GM12873 (cell line): ENCODE measurements at regions not wholly inside any gene's neighbourhood (a gene's known extent, or its start where the extent isn't known, plus 50 kb on each side); places are given as distances from the start of the nearest gene placed in this dataset.

Experiments used
- TF ChIP-seq, protein P1 (sequence below): IDR thresholded peaks from 2 replicates; pipeline ENCODE4 v1.5.1; 2012; ENCODE audit warnings: low read depth, mild to moderate bottlenecking, moderate library complexity, low read length, control low read depth; ENCODE audit not compliant: insufficient read depth; ENCODE audit errors: missing control alignments

DNA sequence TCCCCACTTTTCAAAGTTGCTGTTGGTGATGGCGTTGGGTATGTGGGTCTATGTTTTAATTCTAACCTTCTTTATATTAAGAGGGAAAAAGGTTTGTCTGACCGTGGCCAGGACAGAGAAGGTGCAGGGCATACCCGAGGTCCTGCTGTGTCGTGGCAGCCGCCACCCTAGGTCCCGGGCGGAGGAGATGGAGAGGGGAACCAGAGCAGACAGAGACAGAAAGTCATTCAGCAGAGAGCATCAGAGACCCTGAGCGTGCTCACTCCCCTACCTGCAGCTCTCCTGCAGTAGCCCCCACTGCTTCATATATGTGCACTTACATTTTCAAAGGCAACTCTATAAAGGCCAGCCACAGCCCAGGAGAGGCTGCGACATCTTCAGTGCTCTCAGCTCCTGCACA lies 327.2 kb upstream of the TNRC6C start:
- TF ChIP-seq, protein P1, sequence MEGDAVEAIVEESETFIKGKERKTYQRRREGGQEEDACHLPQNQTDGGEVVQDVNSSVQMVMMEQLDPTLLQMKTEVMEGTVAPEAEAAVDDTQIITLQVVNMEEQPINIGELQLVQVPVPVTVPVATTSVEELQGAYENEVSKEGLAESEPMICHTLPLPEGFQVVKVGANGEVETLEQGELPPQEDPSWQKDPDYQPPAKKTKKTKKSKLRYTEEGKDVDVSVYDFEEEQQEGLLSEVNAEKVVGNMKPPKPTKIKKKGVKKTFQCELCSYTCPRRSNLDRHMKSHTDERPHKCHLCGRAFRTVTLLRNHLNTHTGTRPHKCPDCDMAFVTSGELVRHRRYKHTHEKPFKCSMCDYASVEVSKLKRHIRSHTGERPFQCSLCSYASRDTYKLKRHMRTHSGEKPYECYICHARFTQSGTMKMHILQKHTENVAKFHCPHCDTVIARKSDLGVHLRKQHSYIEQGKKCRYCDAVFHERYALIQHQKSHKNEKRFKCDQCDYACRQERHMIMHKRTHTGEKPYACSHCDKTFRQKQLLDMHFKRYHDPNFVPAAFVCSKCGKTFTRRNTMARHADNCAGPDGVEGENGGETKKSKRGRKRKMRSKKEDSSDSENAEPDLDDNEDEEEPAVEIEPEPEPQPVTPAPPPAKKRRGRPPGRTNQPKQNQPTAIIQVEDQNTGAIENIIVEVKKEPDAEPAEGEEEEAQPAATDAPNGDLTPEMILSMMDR, result no peak

DNA sequence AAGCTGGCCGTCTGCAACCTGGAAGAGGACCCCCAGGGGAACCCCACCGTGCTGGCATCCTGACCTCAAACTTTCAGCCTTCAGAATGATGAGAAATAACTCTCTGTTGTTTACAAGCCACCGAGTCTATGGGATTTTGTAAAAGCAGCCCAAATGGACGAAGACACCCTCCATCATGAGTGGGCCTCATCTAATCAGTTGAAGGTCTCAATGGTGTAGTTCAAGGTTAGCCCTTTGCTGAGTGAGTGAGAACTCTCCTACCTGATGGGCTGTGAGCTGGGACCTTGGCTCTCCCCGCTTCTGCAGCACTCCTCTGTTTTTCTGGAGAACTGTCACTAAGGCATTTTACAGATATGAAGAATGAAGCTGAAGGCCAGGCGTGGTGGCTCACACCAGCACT lies 325.9 kb upstream of the TNRC6C start:
- TF ChIP-seq, protein P1, result no peak

DNA sequence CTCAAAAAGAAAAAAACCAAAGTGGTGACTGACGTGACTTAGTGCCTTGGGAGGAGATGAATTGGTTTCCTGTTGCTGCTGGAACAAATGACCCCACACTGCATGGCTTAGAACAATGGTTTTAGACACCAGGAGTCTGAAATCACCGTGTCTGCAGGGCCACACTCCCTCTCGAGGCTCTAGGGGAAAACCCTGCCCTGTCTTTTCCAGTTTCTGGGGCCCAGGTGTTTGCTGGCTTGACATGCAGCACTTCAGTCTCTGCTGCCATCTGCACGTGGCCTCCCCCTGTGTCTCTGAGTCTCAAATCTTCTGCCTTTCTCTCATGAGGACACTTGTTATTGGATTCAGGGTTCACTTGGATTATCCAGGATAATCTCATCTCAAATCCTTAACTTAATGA lies 323.8 kb upstream of the TNRC6C start:
- TF ChIP-seq, protein P1, result no peak

DNA sequence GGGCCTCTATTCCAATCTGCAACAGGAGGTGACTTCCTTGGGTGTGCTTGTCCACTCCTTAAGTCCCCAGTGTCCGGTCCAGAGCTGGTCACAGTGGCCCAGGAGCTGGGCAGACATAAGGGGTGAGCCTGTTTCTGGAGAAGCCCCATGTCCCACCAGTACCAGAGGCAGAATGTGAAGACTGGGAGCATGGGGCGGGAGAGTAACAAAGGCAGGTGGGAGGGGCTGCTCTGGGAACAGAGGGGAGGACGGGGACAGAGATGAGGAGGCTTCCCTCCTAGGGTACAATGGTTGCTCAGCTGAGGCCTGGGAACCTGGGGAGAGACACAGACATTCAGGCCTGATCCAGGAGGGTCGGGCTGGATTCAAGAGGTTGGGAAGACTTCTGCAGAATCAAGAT lies 323.3 kb upstream of the TNRC6C start:
- TF ChIP-seq, protein P1, result no peak

DNA sequence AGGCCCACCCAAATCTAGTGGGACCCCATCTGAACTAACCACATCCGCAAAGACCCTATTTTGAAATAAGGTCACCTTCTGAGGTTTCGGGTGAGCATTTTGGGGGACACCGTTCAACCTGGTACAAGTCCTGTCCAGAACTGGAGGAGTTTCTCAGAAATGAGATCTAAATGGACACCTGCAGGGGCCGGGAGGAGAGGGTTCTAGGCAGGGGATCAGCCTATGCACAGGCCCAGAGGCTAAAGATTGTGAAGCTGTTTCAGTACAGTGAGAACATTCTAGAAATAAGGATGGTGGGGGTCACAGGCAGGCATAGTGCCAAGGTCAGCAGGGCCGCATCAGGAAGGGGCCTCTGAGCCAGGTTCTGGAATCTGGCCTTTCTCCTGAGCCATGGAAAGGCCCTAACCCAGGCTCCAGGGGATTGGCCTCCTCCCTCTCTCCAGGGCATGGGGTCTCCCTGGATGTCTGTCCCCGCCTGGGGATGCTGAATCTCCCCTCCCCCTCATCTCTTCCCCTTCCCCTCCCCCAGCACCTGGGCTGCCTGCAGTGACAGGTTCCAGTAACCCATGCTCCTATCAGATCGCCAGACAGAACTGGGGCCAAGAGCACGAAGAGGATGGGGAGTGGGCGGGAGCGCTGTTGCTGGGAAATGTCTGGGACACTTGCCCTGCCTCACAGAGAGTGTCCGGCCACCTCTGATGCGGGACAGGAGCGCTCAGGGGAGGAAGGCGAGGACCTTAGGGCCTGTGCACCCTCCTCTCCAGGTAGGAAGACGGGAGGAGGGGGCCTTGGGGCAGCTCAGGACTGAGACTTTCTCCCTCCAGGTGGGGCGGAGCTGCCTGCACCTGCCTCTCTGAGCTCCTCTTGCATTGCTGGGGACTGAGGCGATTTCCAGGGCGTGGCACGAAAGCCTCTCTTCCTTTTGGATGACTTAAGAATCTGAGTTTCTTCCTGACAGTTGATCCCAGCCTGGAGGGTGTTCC lies 321.4 kb upstream of the TNRC6C start:
- TF ChIP-seq, protein P1, result no peak

DNA sequence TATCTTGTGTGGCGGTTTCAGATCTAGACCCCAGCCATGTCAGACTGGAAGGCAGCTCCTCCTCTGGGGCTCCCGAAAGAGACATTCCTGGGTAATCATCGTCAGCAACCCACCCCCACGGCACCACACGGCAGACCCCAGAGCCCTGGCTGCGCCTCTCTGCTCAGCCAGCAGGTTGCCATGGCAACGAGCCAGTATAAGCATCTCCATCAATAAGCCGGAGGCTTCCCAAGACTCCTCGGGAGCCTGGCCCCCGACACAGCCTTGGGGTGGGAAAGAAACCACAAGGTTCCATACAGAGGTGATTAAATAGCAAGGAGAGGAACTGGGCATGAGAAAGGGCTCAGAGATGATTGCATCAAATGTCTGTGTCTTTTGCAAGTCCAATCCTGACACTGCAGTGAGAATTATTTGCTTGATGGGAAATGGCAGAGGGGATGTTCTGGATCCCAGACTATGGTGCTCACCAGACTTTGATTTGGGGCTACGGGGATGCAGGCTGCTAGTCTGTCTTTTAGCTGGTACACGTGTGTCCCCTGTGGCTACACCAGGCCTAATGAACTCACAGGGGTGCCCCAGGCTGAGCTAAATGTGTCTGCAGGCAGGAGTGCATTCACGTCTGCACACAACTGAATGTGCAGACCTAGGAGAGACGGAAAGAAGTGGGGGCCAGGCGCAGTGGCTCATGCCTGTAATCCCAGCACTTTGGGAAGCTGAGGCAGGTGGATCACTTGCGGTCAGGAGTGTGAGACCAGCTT lies 320.5 kb upstream of the TNRC6C start:
- TF ChIP-seq, protein P1, result no peak

DNA sequence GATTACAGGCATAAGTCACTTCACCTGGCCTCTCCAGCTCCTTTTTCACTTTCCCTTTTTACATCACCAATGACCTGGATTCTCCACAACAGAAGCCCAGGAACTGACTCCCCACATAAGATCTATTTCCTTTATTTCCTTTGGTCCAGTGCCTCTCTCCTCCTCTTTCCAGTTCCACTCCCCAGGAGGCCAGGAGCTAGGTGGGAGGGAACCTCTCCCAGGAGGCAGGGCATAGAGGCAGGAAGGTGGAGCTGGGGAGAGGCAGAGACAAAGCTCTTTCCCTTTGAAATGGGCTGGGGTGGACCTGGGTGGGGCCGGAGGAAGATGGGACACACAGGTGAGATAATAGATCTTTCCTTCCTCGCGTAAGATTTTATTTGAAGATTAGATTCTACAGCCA lies 318.3 kb upstream of the TNRC6C start:
- TF ChIP-seq, protein P1, result no peak
